NCI-H82 (cell line): ENCODE measurements at regions not wholly inside any gene's neighbourhood (a gene's known extent, or its start where the extent isn't known, plus 50 kb on each side); places are given as distances from the start of the nearest gene placed in this dataset.

Experiments
- DNase-seq: peaks from one replicate; lab custom pipeline; 2025; lab: John Stamatoyannopoulos, UW

DNA sequence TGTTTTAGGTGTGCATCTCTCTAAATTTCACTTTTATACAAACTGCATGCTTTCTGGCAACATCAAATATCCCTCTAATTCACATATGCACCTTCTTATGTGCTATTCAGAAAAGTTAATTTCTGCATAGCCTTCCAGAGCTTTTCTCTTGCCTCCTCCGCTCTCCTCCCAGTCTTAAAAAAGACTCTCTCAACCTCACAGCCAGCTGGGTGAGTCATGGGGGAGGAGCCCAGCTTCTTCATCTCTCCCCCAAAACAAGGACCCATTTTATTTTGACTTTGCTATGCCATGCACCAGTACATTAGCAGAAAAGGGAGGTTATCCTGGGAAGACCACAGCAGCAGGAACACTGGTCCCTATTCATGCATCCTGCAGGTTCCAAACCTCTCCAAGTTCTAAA lies 234.4 kb downstream of the KCNA4 start:
- no peak for DNase-seq

- no peak for DNase-seq
Measured at GRCh38 chr11:29781268-29781667, 235.6 kb downstream of the KCNA4 start.

DNA sequence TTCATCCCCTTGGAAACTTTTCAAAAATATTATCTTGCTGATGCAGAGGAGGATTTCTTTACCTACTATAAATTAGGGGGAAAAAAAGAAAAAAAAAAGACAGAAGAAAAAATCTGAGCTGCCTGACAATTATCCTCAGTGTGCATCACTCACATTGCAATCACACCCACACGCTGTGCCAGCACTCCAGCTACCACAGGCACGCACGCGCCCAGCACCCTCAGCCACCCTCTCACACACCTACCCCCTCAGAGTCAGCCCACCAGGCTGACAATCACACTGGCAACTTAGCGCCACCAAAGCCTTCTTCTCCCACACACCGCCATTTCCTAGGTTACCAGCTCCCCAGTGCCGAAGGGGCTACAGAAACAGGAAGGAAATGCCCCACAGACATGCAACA lies 236.1 kb downstream of the KCNA4 start:
- DNase-seq: no peak

DNA sequence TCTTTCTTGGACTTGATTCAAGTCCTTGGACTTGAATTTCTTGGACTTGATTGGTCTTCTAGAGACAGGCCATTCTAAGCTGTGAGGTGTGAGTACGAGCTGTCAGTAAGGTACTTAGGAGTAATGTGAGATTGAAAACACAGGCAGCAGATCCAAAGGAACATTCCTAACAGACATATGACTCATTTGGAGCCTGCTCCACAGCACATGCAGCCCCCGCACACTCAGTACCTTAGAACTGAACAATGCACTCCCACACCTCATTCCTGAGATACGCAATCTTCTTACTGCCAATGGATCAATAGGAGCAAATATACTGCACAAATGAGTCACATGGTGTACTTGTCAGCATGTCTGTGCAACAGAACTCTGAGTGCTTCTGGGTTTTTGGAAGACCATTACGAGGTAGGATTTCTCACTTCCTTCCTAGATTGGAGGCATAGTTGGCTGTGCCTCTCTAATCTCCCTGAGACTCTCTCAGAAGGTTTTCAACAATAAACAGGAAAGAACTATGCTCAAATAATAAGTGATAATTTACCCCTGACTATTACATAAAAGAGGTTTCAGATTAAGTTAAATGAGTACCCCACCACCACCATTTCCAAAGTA lies 243.1 kb downstream of the KCNA4 start:
- DNase-seq: no peak

DNA sequence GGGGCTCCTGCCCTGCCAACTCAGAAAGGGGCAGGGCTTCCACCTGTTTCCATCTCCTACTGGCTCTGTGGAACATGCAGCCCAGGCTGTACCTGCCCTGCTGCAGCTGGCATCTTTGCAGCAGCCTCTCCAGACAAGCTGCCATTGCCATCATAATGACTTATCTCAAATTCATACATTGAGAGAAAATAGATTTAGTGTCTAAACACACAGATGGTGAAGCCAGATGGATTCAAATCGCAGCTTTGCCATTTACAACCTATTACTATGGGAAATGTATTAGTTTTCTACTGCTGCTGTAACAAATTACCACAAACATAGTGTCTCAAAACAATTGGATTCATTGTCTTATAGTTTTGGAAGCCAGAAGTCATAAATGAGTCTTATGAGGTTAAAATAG lies 260.0 kb downstream of the KCNA4 start:
- no peak for DNase-seq

GRCh38 chr11:29755474-29755873 lies 261.4 kb downstream of the KCNA4 start:
- no peak for DNase-seq

- no peak for DNase-seq
Measured at GRCh38 chr11:29751618-29752017, 265.2 kb downstream of the KCNA4 start.

GRCh38 chr11:29750392-29750791 lies 266.4 kb downstream of the KCNA4 start:
- DNase-seq: peak; percentile 82

DNA sequence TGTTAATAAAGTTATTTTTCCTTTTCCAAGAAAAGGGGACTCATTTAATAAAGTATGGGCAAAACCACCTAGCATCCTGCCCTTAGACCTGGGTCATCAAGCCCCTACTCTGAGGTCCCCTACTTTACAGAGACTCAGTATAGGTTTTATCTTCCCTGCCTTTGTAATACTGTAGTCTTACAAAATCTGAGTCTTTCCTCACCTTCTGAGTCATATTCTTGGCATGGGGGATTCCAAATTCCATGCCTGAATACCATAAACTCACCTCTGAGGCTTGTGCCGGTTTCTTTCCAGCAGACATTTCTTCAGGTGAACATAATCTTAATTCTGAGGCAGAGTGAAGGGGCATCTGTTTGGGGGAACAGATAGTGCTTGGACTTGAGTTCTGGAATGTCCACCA lies 282.5 kb downstream of the KCNA4 start:
- no peak for DNase-seq

GRCh38 chr11:29713831-29714320 lies 303.0 kb downstream of the KCNA4 start:
- DNase-seq: no peak

DNA sequence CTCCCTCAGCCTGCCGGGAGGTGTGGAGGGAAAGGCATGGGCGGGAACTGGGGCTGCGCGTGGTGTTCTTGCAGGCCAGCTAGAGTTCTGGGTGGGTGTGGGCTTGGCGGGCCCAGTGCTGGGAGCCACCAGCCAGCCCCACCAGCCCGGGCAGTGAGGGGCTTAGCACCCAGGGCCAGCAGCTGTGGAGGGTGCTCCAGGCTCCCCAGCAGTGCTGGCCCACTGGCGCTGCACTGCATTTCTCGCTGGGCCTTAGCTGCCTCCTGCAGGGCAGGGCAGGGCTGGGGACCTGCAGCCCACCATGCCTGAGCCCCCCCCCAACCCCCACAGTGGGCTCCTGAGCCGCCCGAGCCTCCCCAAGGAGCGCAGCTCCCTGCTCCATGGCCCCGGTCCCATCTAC lies 304.2 kb downstream of the KCNA4 start:
- DNase-seq: no peak

GRCh38 chr11:29707924-29708323 lies 308.9 kb downstream of the KCNA4 start:
- DNase-seq: no peak

DNA sequence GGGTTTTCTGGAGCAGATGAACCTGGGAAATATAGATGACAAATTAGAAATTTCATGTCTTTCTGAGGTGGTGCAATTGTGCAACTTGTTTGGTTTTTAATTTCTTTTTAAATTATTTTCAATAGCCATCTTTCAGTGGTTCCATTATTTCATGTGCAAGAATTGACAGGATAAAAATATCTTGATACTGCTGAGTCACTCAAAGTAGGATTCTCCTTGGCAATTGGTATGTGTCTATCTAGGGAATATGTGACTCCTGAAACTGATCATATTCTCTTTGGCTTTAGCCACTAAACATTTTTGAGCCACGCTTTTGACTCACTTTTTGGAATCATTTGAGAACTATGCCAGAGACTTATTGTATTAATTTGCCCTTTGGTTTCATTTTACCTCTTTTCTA lies 331.5 kb downstream of the KCNA4 start:
- no peak for DNase-seq

GRCh38 chr11:29682856-29683255 lies 334.0 kb downstream of the KCNA4 start:
- DNase-seq: no peak

- DNase-seq: no peak
Measured at GRCh38 chr11:29679996-29680395, 336.8 kb downstream of the KCNA4 start.

DNA sequence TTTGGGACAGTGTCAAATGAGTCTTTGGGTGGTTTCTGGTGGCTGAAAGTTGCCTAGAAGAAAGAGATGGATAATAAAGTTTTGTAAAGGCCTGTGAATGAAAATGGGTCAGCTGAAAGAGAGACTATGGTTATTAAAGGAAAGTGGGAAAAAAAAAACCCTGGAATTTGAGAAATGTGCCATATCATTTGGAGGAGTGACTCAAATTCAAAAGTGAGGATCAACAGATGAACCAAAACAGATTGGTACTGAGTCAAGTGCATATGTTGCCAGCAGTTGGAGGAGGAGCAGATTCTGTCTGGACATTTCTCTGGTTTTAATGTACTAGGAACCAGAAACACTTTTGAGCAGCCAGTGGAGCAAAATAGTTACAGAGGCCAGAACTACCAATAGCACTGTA lies 339.8 kb downstream of the KCNA4 start:
- DNase-seq: no peak

GRCh38 chr11:29669310-29669709 lies 347.5 kb downstream of the KCNA4 start:
- no peak for DNase-seq

DNA sequence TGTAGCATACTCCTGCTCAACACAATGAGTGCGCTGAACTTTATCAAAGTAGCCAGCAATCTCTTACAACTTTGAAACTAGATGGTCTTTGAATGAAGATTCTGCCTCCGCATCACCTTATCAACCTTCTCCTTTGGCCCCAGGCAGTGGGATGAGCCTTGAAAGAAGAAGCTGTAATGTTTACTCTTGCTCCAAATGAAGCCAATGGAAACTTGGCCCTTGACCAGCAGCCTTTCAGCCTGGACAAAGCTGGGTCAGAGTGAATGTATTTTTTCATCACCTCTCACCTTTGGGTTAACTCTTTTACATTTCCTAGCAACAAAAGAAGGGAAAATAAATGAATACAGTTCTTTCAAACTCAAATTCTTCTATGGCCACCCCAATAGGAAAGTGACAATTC lies 359.1 kb downstream of the KCNA4 start:
- DNase-seq: no peak

DNA sequence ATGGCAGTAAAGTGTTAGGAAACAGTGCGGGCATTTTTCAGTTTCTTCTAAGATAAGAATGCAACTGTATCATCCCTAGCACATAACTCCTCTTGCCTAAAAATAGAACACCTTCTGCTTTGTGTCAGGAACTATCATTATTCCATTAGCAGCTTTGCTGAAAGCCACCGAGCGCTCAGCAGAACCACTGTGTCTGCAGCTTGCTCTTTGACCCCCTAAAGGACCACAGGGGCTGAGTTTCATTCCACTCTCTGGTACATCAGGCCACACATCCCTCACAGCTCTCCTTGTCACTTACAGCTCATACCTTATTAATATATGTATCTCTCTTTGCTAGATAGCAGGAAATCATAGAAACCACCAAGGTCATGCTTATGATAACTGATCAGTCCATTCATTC lies 360.2 kb downstream of the KCNA4 start:
- no peak for DNase-seq

GRCh38 chr11:29645373-29645772 lies 371.5 kb downstream of the KCNA4 start:
- no peak for DNase-seq

- DNase-seq: no peak
Measured at GRCh38 chr11:29641201-29641600, 375.6 kb downstream of the KCNA4 start.

DNA sequence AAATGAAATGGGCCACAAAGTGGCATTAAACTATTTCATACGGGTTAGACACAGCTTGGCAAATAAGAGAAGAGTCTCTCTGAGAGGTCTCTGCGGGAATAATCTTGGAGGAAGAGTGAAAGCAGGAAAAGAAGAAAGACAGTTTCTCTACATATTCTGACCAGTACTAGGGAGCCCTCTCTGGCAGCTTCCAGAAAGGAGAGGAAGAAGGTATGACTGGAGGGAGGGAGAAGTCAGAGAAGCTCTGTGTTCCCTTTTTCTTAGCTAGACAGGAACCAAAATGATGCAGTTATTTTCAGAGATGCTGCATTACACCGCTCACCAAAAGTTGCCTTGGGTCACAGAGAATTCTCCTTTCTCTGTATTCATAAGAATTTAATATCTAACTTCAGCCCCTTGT lies 382.1 kb downstream of the KCNA4 start:
- no peak for DNase-seq

DNA sequence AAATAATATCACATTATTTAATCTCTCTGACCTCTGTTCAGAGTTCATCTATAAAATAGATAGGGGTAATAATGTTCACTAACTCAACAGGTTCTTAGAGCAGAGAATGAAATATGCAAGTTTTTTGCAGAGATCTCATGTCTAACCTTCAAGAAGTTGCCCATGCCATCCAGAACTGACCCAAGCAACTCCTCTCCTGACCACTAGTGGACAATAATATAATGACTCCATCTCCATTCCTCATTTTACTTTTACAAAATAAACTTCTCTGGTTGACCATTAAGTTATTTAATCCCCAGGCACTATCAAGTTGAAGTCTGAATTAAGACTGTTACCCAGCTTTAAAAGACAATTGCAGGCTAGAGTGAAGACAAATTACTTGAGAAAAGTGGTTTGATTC lies 382.6 kb downstream of the KCNA4 start:
- DNase-seq: no peak

GRCh38 chr11:29629286-29629685 lies 387.5 kb downstream of the KCNA4 start:
- DNase-seq: no peak

DNA sequence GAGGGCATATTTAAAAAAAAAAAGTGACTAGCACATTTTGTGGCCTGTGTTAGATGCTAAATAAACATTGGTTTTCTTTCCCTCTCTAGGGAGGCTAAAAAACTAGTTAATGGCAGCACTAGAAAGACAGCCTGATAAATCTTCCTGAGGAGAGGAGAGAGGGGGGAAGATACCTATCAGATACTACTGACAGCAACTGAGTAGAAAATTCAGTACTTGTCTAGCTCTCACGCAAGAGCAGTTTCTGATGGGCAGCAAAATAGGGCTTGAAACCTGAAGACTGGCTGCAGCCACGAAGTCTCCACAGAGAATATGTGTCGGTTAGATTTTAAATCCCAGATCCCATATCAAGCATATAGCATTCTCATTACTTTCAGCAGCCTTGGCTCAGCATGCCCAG lies 388.2 kb downstream of the KCNA4 start:
- no peak for DNase-seq
